Kidney (tissue), 13 donors: ENCODE measurements at regions not wholly inside any gene's neighbourhood (a gene's known extent, or its start where the extent isn't known, plus 50 kb on each side); places are given as distances from the start of the nearest gene placed in this dataset.

Experiments
- DNase-seq, 5 donors: peaks; one replicate each; pipeline ENCODE4 v3.0.0-alpha.2; 2013 to 2020
- FAIRE-seq: peaks from 2 replicates; lab custom pipeline; 2012; peaks lifted over from hg19 to GRCh38; lab: Jason Lieb, UNC
- H3K27ac ChIP-seq, 2 donors: one replicate each; pipeline ENCODE4 v1.7.0; 2013; ENCODE audit warnings: low read depth in 2 of 2, low read length in 2 of 2, inconsistent platforms in 1 of 2
- H3K27me3 ChIP-seq: one replicate; pipeline ENCODE4 v1.7.1; 2013; ENCODE audit warnings: low read length, inconsistent platforms; ENCODE audit not compliant: control insufficient read depth, insufficient read depth
- H3K36me3 ChIP-seq, 3 donors: one replicate each; pipeline versions ENCODE4 v1.7.0 to v1.7.1; 2013; ENCODE audit warnings: low read length in 3 of 3, control low read depth in 1 of 3, inconsistent platforms in 1 of 3; ENCODE audit not compliant: insufficient read depth in 3 of 3, control insufficient read depth in 2 of 3
- H3K4me1 ChIP-seq, 3 donors: one replicate each; pipeline versions ENCODE4 v1.7.0 to v1.7.1; 2013; ENCODE audit warnings: low read length in 3 of 3, inconsistent platforms in 1 of 3, low read depth in 1 of 3; ENCODE audit not compliant: control insufficient read depth in 2 of 3, insufficient read depth in 2 of 3
- H3K4me3 ChIP-seq, 3 donors: one replicate each; pipeline versions ENCODE4 v1.7.0 to v1.8.1; 2013; ENCODE audit warnings: low read length in 3 of 3, control low read depth in 1 of 3, inconsistent platforms in 1 of 3
- H3K9ac ChIP-seq, 3 donors: one replicate each; pipeline versions ENCODE4 v1.7.0 to v1.7.1; 2013; ENCODE audit warnings: low read length in 3 of 3, control low read depth in 1 of 3, inconsistent platforms in 1 of 3
- H3K9me3 ChIP-seq, 3 donors: one replicate each; pipeline versions ENCODE4 v1.7.0 to v1.7.1; 2013; ENCODE audit warnings: low read length in 3 of 3, control low read depth in 1 of 3, inconsistent platforms in 1 of 3; ENCODE audit not compliant: control insufficient read depth in 2 of 3, insufficient read depth in 1 of 3
- CTCF ChIP-seq: IDR thresholded peaks from 3 replicates; pipeline ENCODE4 v1.5.1; 2012; ENCODE audit warnings: mild to moderate bottlenecking, moderate library complexity, borderline replicate concordance; ENCODE audit not compliant: insufficient read depth; ENCODE audit errors: extremely low read depth
- intact Hi-C: fragments of 100-400 bp; cut with DNase I; formaldehyde crosslinking; loops from one replicate; pipeline ENCODE4 v1.11.1; 2022
- donor health status: control.
- donor health status: control.
- donor health status: control.
- donor health status: control.
- donor health status: control.
- donor health status: DM: yes; HTN: yes; CAD: no.
- donor health status: Normal renal cell carcinoma (clear cell type).

GRCh38 chr11:129251067-129251466 is 58.9 kb upstream of the ARHGAP32 start:
- intact Hi-C loops, result no loop called here

DNA sequence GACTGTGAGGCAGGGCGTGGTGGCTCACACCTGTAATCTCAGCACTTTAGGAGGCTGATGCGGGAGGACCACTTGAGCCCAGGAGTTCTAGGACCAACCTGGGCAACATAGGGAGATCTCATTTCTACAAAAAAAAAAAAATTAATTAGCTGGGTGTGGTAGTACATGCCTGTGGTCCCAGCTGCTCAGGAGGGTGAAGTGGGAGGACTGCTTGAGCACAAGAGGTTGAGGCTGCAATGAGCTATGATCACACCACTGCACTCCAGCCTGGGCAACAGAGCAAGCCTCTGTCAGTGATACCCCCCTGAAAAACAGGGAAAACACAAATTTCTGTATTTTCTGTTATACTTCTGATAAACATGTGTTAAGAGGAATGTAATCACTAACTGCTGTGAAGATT is 57.8 kb upstream of the ARHGAP32 start:
- Histone ChIP-seq H3K4me3 (no peak overlapping the region), H3K36me3 (no peaks in the 10 kb centered on the region), H3K9ac (no peak overlapping the region), H3K9me3 (no peaks in the 10 kb centered on the region), H3K4me1 (peaks cover 0 to 4% (median 2%) of the 10 kb centered on the region in 3 donors), H3K27ac (no peak overlapping the region), H3K27me3 (no peaks in the 10 kb centered on the region)
- FAIRE-seq (no peak), DNase-seq (no peak)
- no peak for TF ChIP-seq CTCF
- intact Hi-C loops, result no loop called here

More at GRCh38 chr11:129251067-129251466, 58.9 kb upstream of the ARHGAP32 start:
- Histone ChIP-seq H3K4me3 (no peak overlapping the region), H3K9me3 (no peaks in the 10 kb centered on the region), H3K27ac (no peak overlapping the region), H3K36me3 (no peaks in the 10 kb centered on the region), H3K4me1 (peaks cover 0 to 4% (median 2%) of the 10 kb centered on the region in 3 donors), H3K9ac (no peak overlapping the region), H3K27me3 (no peaks in the 10 kb centered on the region)
- no peak for DNase-seq
- no peak for TF ChIP-seq CTCF
- no peak for FAIRE-seq

DNA sequence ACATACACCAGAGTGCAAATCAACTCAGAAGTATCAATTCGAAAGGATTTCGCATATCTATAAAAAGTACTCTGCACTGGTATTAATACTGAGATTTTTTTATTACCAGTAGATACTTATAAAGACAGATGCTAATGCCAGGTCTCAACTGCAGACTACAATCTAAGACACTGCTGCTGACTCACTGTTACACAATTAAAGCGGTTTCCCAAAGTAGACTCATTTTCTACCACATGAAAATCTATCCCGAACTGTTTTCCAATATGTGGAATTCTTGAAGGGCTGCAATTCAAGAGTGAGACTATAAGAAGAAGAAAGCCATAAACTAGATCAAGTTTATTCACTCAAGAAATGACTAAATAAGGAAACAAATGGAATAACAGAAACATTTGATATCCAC is 57.2 kb upstream of the ARHGAP32 start:
- intact Hi-C loops, result no loop called here
- H3K27ac ChIP-seq, result no peak overlapping the region
- no peaks in the 10 kb centered on the region for H3K27me3 ChIP-seq
- peaks cover 0 to 4% (median 2%) of the 10 kb centered on the region in 3 donors for H3K4me1 ChIP-seq
- no peak overlapping the region for H3K9ac ChIP-seq
- H3K4me3 ChIP-seq, result no peak overlapping the region
- DNase-seq, result no peak
- no peak for TF ChIP-seq CTCF
- no peaks in the 10 kb centered on the region for H3K9me3 ChIP-seq
- FAIRE-seq, result no peak
- H3K36me3 ChIP-seq, result no peaks in the 10 kb centered on the region

DNA sequence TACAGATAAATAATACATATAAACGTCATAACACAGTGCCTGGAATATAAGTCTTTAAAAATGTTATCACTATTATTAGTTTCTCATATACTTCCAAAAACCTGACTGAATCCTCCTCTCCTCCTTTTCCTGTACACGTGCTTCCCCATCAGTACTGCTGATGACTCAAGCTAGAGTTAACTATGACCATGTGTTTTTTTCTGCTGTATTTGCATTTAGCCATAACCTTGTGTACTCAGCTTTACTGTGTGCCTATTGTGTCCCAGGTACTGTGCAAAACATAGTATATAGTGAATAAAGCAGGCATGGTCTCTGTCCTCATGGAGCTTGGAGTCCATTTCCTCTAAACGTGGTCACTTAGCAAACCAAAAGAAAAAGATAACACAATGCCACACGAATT is 56.5 kb upstream of the ARHGAP32 start:
- TF ChIP-seq CTCF, result no peak
- H3K27ac ChIP-seq, result no peak overlapping the region
- intact Hi-C loops, result no loop called here
- H3K4me1 ChIP-seq, result peaks cover 0 to 4% (median 2%) of the 10 kb centered on the region in 3 donors
- DNase-seq (no peak), FAIRE-seq (no peak)
- H3K36me3 ChIP-seq, result no peaks in the 10 kb centered on the region
- H3K27me3 ChIP-seq, result no peaks in the 10 kb centered on the region
- no peak overlapping the region for H3K4me3 ChIP-seq
- no peaks in the 10 kb centered on the region for H3K9me3 ChIP-seq
- no peak overlapping the region for H3K9ac ChIP-seq
